K562 (cell line): ENCODE measurements at regions not wholly inside any gene's neighbourhood (a gene's known extent, or its start where the extent isn't known, plus 50 kb on each side); places are given as distances from the start of the nearest gene placed in this dataset.

ENCODE experiments used
- FOXA3 ChIP-seq, 2 experiments: fragments of 450-650 bp in 1 of 2; sonication (generic) in 1 of 2; formaldehyde crosslinking; IDR thresholded peaks in 1 of 2; conservative IDR thresholded peaks in 1 of 2; 2 replicates each; pipeline versions ENCODE4 v1.4.0 to v1.8.0; 2020 to 2022; ENCODE audit warnings: mild to moderate bottlenecking in 2 of 2, missing genetic modification reagents in 1 of 2
- KLF1 ChIP-seq: fragments of 450-650 bp; IDR thresholded peaks from 2 replicates; pipeline ENCODE4 v1.6.1; 2016; ENCODE audit warnings: missing genetic modification characterization, missing compliant biosample characterization
- MCM5 ChIP-seq: fragments of 450-650 bp; IDR thresholded peaks from 2 replicates; pipeline ENCODE4 v1.6.1; 2016; ENCODE audit warnings: low read depth
- MLLT1 ChIP-seq, 2 experiments: fragments of 450-650 bp; IDR thresholded peaks; 2 replicates each; pipeline ENCODE4 v1.6.1; 2016
- OTX1 ChIP-seq: fragments of 450-650 bp; formaldehyde crosslinking; IDR thresholded peaks from 2 replicates; pipeline ENCODE4 v1.4.0; 2022; ENCODE audit warnings: mild to moderate bottlenecking
- STAT5A ChIP-seq: IDR thresholded peaks from 2 replicates; pipeline ENCODE4 v1.6.1; 2012; ENCODE audit warnings: low read length, inconsistent platforms, borderline replicate concordance
- TBP ChIP-seq: optimal IDR thresholded peaks from 2 replicates; pipeline ENCODE3; 2011; ENCODE audit warnings: low read depth, low read length, improper control_type of control experiment
- THRAP3 ChIP-seq: fragments of 450-650 bp; IDR thresholded peaks from 2 replicates; pipeline ENCODE4 v1.6.1; 2016; ENCODE audit warnings: mild to moderate bottlenecking, inconsistent platforms, borderline replicate concordance
- TF ChIP-seq, protein P1 (sequence below): fragments of 250-450 bp; sonication (Bioruptor Pico); IDR thresholded peaks from 2 replicates; pipeline ENCODE4 v1.5.0; 2021; ENCODE audit warnings: mild to moderate bottlenecking, borderline replicate concordance
- TF ChIP-seq, protein P2 (sequence below): fragments of 250-450 bp; sonication (Bioruptor Pico); IDR thresholded peaks from 2 replicates; pipeline ENCODE4 v1.5.0; 2021; ENCODE audit warnings: mild to moderate bottlenecking, moderate library complexity

- TF ChIP-seq MCM5 (no peak), STAT5A (no peak), FOXA3 (CRISPR knock-in tag; conservative IDR thresholded peaks at IDR 0.05 in 1 of 2, IDR thresholded peaks at IDR 0.05 in 1 of 2) (no peak), MLLT1 (IDR thresholded peaks at IDR 0.05) (no peak), OTX1 (CRISPR knock-in tag) (no peak), KLF1 (tag) (no peak), THRAP3 (no peak), TBP (no peak)
- TF ChIP-seq, protein P1, sequence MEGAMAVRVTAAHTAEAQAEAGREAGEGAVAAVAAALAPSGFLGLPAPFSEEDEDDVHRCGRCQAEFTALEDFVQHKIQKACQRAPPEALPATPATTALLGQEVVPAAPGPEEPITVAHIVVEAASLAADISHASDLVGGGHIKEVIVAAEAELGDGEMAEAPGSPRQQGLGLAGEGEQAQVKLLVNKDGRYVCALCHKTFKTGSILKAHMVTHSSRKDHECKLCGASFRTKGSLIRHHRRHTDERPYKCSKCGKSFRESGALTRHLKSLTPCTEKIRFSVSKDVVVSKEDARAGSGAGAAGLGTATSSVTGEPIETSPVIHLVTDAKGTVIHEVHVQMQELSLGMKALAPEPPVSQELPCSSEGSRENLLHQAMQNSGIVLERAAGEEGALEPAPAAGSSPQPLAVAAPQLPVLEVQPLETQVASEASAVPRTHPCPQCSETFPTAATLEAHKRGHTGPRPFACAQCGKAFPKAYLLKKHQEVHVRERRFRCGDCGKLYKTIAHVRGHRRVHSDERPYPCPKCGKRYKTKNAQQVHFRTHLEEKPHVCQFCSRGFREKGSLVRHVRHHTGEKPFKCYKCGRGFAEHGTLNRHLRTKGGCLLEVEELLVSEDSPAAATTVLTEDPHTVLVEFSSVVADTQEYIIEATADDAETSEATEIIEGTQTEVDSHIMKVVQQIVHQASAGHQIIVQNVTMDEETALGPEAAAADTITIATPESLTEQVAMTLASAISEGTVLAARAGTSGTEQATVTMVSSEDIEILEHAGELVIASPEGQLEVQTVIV (CRISPR knock-in tag): no peak
- TF ChIP-seq, protein P2, sequence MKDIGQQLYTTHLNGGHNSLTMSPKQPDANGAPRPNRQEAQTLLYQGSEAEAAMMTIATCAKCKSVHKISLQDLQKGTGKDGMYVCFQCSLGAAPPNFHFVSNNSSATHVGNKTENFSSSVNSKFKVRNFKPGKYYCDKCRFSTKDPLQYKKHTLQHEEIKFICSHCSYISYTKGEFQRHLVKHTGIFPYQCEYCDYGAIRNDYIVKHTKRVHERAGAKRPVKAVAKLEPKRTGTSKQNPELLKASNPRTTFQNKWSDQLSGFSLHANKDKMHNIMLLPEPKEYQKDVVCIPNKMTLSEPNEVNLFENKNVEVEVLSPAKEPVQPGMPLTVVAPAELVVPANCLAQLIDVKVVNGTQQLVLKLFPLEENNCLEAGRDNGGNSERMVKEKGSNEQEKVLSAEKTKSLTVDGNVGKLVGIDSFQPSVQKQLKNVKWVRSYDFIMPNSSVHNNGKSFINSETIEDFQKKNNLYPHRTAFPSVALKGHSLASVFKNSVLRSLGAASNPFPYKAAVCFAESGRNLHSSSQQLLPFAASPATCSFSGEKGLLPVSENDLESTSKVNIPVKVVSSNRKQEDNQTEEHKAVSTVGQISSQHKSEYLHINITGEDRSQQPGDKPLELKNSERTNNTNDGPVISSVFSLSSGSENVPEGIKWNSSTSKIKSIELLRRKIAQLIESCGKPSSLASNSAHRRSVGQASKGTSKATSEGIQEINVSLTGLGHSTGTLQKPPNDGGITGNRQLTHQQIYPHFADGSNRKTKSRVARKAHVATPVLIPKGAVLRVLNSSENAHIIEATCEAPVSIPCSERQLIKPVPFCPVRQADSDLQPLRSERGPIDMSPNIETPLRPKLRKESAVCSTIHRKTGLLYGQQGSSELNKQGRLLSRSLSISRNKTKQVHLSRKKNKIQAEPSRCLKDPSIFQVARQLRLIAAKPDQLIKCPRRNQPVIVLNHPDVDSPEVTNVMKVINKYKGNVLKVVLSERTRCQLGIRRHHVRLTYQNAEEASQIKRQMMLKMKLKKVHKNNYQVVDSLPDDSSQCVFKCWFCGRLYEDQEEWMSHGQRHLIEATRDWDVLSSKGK: no peak
- TF ChIP-seq, all 486 proteins: peak for 0
Measured at GRCh38 chr2:6071519-6071918, 379.3 kb downstream of the SOX11 start (continued).
